Fibroblast of lung (primary cell): ENCODE measurements at regions not wholly inside any gene's neighbourhood (a gene's known extent, or its start where the extent isn't known, plus 50 kb on each side); places are given as distances from the start of the nearest gene placed in this dataset.

Experiments used
- DNase-seq, 2 donors: peaks; one replicate each; pipeline versions ENCODE4 v3.0.0 to v3.0.0-alpha.2; 2010; ENCODE audit warnings: low read depth in 2 of 2
- H2AFZ ChIP-seq: 2 replicates; pipeline ENCODE4 v1.5.1; 2012; ENCODE audit warnings: low read length, control low read depth, inconsistent platforms
- H3K27ac ChIP-seq: 2 replicates; pipeline ENCODE4 v1.5.1; 2011; ENCODE audit warnings: low read length, control low read depth; ENCODE audit not compliant: insufficient read depth
- H3K27me3 ChIP-seq: 2 replicates; pipeline ENCODE4 v1.5.1; 2011; ENCODE audit warnings: mild to moderate bottlenecking, low read length; ENCODE audit not compliant: control insufficient read depth, insufficient read depth
- H3K36me3 ChIP-seq: 2 replicates; pipeline ENCODE4 v1.5.1; 2011; ENCODE audit warnings: low read length; ENCODE audit not compliant: control insufficient read depth, insufficient read depth
- H3K4me1 ChIP-seq: 2 replicates; pipeline ENCODE4 v1.5.1; 2011; ENCODE audit warnings: low read length; ENCODE audit not compliant: control insufficient read depth, insufficient read depth; ENCODE audit errors: extremely low read depth
- H3K4me2 ChIP-seq: 2 replicates; pipeline ENCODE4 v1.5.1; 2011; ENCODE audit warnings: low read length, control low read depth; ENCODE audit not compliant: insufficient read depth; ENCODE audit errors: extremely low read depth
- H3K4me3 ChIP-seq, 4 experiments: fragments of 200-600 bp in 1 of 4; sonication (generic) in 1 of 4; replicated peaks in 1 of 4; 2 replicates each; pipeline ENCODE4 v1.5.1; 2011 to 2016; ENCODE audit warnings: low read length in 4 of 4, low read depth in 3 of 4, mild to moderate bottlenecking in 3 of 4, control low read depth in 2 of 4, inconsistent platforms in 1 of 4, mixed read lengths in 1 of 4; ENCODE audit not compliant: insufficient read depth in 1 of 4; ENCODE audit errors: control extremely low read depth in 1 of 4
- H3K79me2 ChIP-seq: 2 replicates; pipeline ENCODE4 v1.5.1; 2012; ENCODE audit warnings: mild to moderate bottlenecking, low read length, inconsistent platforms; ENCODE audit not compliant: control insufficient read depth, insufficient read depth
- H3K9ac ChIP-seq: 2 replicates; pipeline ENCODE4 v1.5.1; 2011; ENCODE audit warnings: mild to moderate bottlenecking, low read length, control low read depth; ENCODE audit not compliant: insufficient read depth
- H3K9me3 ChIP-seq: 2 replicates; pipeline ENCODE4 v1.5.1; 2012; ENCODE audit warnings: low read depth, low read length; ENCODE audit not compliant: control insufficient read depth, insufficient read depth
- H4K20me1 ChIP-seq: 2 replicates; pipeline ENCODE4 v1.5.1; 2011; ENCODE audit warnings: low read length; ENCODE audit not compliant: control insufficient read depth, insufficient read depth; ENCODE audit errors: extremely low read depth
- CTCF ChIP-seq, 2 donors: IDR thresholded peaks in 1 of 2; conservative IDR thresholded peaks in 1 of 2; 1 replicate in 1 of 2; 2 replicates in 1 of 2; pipeline ENCODE4 v1.5.1; 2011 to 2012; ENCODE audit warnings: low read length in 2 of 2, control low read depth in 1 of 2, inconsistent platforms in 1 of 2, low read depth in 1 of 2, mild to moderate bottlenecking in 1 of 2
- EZH2 ChIP-seq: IDR thresholded peaks from 2 replicates; pipeline ENCODE4 v1.5.1; 2012; ENCODE audit warnings: low read length, control low read depth, mild to moderate bottlenecking; ENCODE audit errors: missing control alignments

- H3K79me2 ChIP-seq, result no peaks in the 10 kb centered on the region
- no peak for DNase-seq
- no peak overlapping the region for H3K9ac ChIP-seq
- TF ChIP-seq EZH2 (no peak), CTCF (conservative IDR thresholded peaks at IDR 0.05 in 1 of 2, IDR thresholded peaks at IDR 0.05 in 1 of 2; ENCODE audit: low read depth in 1 of 2, low read length in 2 of 2) (no peak)
- H3K36me3 ChIP-seq, result no peaks in the 10 kb centered on the region
- no peak overlapping the region for H2AFZ ChIP-seq
- no peak overlapping the region for H3K4me3 ChIP-seq
- no peaks in the 10 kb centered on the region for H4K20me1 ChIP-seq
- no peak overlapping the region for H3K27ac ChIP-seq
- H3K9me3 ChIP-seq, result no peaks in the 10 kb centered on the region
- H3K4me1 ChIP-seq, result no peaks in the 10 kb centered on the region
- no peaks in the 10 kb centered on the region for H3K27me3 ChIP-seq
- H3K4me2 ChIP-seq, result no peak overlapping the region
These were observed 169.1 kb upstream of the SEMA6D start for GRCh38 chr15:47548231-47548630.

- no peak overlapping the region for H2AFZ ChIP-seq
- H3K9me3 ChIP-seq, result no peaks in the 10 kb centered on the region
These were observed 168.3 kb upstream of the SEMA6D start for GRCh38 chr15:47548986-47549385.

GRCh38 chr15:47551079-47551478 is 166.2 kb upstream of the SEMA6D start:
- Histone ChIP-seq H3K27ac (no peak overlapping the region), H3K9me3 (no peaks in the 10 kb centered on the region), H3K4me2 (no peak overlapping the region), H2AFZ (no peak overlapping the region), H3K4me1 (no peaks in the 10 kb centered on the region), H3K36me3 (no peaks in the 10 kb centered on the region), H3K9ac (no peak overlapping the region), H4K20me1 (no peaks in the 10 kb centered on the region), H3K79me2 (no peaks in the 10 kb centered on the region), H3K4me3 (no peak overlapping the region), H3K27me3 (no peaks in the 10 kb centered on the region)
- TF ChIP-seq CTCF (conservative IDR thresholded peaks at IDR 0.05 in 1 of 2, IDR thresholded peaks at IDR 0.05 in 1 of 2; ENCODE audit: low read depth in 1 of 2, low read length in 2 of 2) (no peak), EZH2 (no peak)
- DNase-seq, result no peak

More at GRCh38 chr15:47548986-47549385, 168.3 kb upstream of the SEMA6D start:
- no peak for DNase-seq
- no peak overlapping the region for H3K9ac ChIP-seq
- H3K4me3 ChIP-seq, result no peak overlapping the region
- no peaks in the 10 kb centered on the region for H4K20me1 ChIP-seq
- H3K36me3 ChIP-seq, result no peaks in the 10 kb centered on the region
- TF ChIP-seq EZH2 (no peak), CTCF (conservative IDR thresholded peaks at IDR 0.05 in 1 of 2, IDR thresholded peaks at IDR 0.05 in 1 of 2; ENCODE audit: low read depth in 1 of 2, low read length in 2 of 2) (no peak)
- no peaks in the 10 kb centered on the region for H3K79me2 ChIP-seq
- H3K27ac ChIP-seq, result no peak overlapping the region
- no peaks in the 10 kb centered on the region for H3K27me3 ChIP-seq
- no peaks in the 10 kb centered on the region for H3K4me1 ChIP-seq
- H3K4me2 ChIP-seq, result no peak overlapping the region
